HCT116 (cell line): ENCODE measurements at regions not wholly inside any gene's neighbourhood (a gene's known extent, or its start where the extent isn't known, plus 50 kb on each side); places are given as distances from the start of the nearest gene placed in this dataset.

Source experiments
- CTCF ChIP-seq, 3 experiments: fragments of 200-600 bp in 1 of 3; sonication (generic) in 1 of 3; IDR thresholded peaks in 2 of 3; conservative IDR thresholded peaks in 1 of 3; 2 replicates each; pipeline ENCODE4 v1.5.1; 2012 to 2017; ENCODE audit warnings: low read depth in 2 of 3, low read length in 2 of 3, antibody characterized with exemption in 1 of 3, borderline replicate concordance in 1 of 3, control low read depth in 1 of 3, mild to moderate bottlenecking in 1 of 3, mixed read lengths in 1 of 3, mixed run types in 1 of 3, moderate library complexity in 1 of 3; ENCODE audit not compliant: insufficient read depth in 1 of 3
- EZH2phosphoT487 ChIP-seq: fragments of 200-600 bp; IDR thresholded peaks from 2 replicates; pipeline ENCODE4 v1.6.1; 2018; ENCODE audit warnings: antibody characterized with exemption, borderline replicate concordance
- MAX ChIP-seq: IDR thresholded peaks from 2 replicates; pipeline ENCODE4 v1.6.1; 2012
- POLR2A ChIP-seq: IDR thresholded peaks from 2 replicates; pipeline ENCODE4 v1.7.0; 2011; ENCODE audit warnings: borderline replicate concordance; ENCODE audit not compliant: insufficient read depth, insufficient read length; ENCODE audit errors: extremely low read depth
- RAD21 ChIP-seq: IDR thresholded peaks from 2 replicates; pipeline ENCODE4 v1.6.1; 2012; ENCODE audit warnings: low read depth, mild to moderate bottlenecking
- SIN3A ChIP-seq: IDR thresholded peaks from 2 replicates; pipeline ENCODE4 v1.6.1; 2012; ENCODE audit warnings: low read depth
- SP1 ChIP-seq: IDR thresholded peaks from 2 replicates; pipeline ENCODE4 v1.6.1; 2012; ENCODE audit warnings: low read depth
- YY1 ChIP-seq: IDR thresholded peaks from 2 replicates; pipeline ENCODE4 v1.6.1; 2011; ENCODE audit warnings: low read length, low read depth, moderate library complexity, mild to moderate bottlenecking; ENCODE audit not compliant: insufficient replicate concordance; ENCODE audit errors: extremely low read depth
- ZNF274 ChIP-seq: fragments of 200-500 bp; sonication (Bioruptor generic); IDR thresholded peaks from 2 replicates; pipeline ENCODE4 v1.6.1; 2014; ENCODE audit warnings: mild to moderate bottlenecking, low read depth, low read length, inconsistent platforms

DNA sequence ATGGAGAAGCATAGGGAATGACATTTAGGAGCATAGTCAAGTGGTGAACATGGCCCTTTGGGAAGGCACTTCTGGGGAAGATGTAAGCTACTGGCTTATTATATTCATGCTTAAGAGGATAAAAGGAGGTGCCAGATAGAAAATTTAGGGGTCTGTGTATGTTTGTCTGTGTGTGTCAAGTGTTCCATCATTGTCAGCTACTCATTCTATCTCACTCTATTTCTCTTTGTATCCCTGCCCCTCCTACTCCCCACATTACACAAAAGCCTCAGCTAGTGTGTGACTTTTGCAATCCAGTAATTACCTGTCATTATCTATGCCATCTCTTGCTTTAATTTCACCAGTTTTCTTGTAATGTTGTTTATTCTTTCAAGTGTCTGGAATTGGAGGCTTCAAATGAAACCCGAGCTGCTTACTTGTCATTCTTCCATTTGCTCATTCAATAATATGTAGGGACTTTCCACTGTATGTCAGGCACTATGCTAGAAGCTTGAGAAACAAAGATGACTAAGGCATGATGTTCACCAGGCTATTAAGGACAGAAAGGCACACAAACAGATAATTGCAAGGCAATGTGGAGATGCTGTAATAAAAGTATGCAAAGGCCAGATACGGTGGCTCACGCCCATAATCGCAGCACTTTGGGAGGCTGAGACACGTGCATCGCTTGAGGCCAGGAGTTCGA is 229.8 kb upstream of the TEX13C start:
- TF ChIP-seq CTCF (IDR thresholded peaks at IDR 0.05 in 2 of 3, conservative IDR thresholded peaks at IDR 0.05 in 1 of 3; ENCODE audit: borderline replicate concordance in 1 of 3, insufficient read depth in 1 of 3, low read depth in 2 of 3, low read length in 2 of 3) (no peak), EZH2phosphoT487 (no peak), YY1 (no peak), ZNF274 (no peak), SIN3A (no peak), POLR2A (no peak), SP1 (no peak), MAX (no peak), RAD21 (no peak)
